Motor neuron (in vitro differentiated cells): ENCODE measurements at regions not wholly inside any gene's neighbourhood (a gene's known extent, or its start where the extent isn't known, plus 50 kb on each side); places are given as distances from the start of the nearest gene placed in this dataset.
A peak's percentile ranks its signal among the peaks of the same experiment; 100 is the strongest.

Experiments used
- ATAC-seq, 8 experiments: fragments of 200-7000 bp; cut with Tn5 transposase; replicated peaks in 6 of 8; 2 replicates each; pipeline ENCODE4 v1.8.0; 2021; ENCODE audit warnings: mild to moderate bottlenecking in 8 of 8, moderate library complexity in 8 of 8
- H3K27ac ChIP-seq, 2 donors: fragments of 250-450 bp; sonication (Bioruptor Pico); 2 replicates each; pipeline ENCODE4 v1.9.0; 2021; ENCODE audit warnings: antibody characterized with exemption in 2 of 2, mild to moderate bottlenecking in 2 of 2, moderate library complexity in 1 of 2
- H3K4me1 ChIP-seq, 2 donors: fragments of 250-450 bp; sonication (Bioruptor Pico); replicated peaks in 1 of 2; 2 replicates each; pipeline ENCODE4 v1.6.1; 2021; ENCODE audit warnings: antibody characterized with exemption in 2 of 2, mild to moderate bottlenecking in 2 of 2, moderate library complexity in 1 of 2
- H3K4me3 ChIP-seq, 5 donors: fragments of 250-450 bp; sonication (Bioruptor Pico); 2 replicates each; pipeline ENCODE4 v1.9.0; 2021; ENCODE audit warnings: antibody characterized with exemption in 5 of 5, mild to moderate bottlenecking in 5 of 5, moderate library complexity in 4 of 5
- WGBS, 10 experiments: fragments of 450-650 bp; shearing (Covaris generic); methylation state at CpG; one replicate each; pipeline ENCODE4 v1.0.0; 2022; 5-methylcytosine and 5-hydroxymethylcytosine counted together
- in situ Hi-C, 9 experiments: fragments of 400-800 bp; cut with MboI; loops; one replicate each; pipeline ENCODE4 v1.15.0; 2021; ENCODE audit warnings: low sequenced_read_pairs in 9 of 9, low pct_unique_long_range_greater_than_20kb in 2 of 9; ENCODE audit not compliant: unreplicated experiment in 9 of 9

GRCh38 chr7:85669225-85669624, 482.4 kb upstream of the SEMA3D start:
- ATAC-seq, result no peak
- no peaks in the 10 kb centered on the region for H3K4me1 ChIP-seq
- in situ Hi-C loops, result no loop called here
- H3K4me3 ChIP-seq, result no peak overlapping the region
- no peak overlapping the region for H3K27ac ChIP-seq
- WGBS, 10 experiments, result 46 to 100% (median 84%) methylated on average over 1 to 3 of the region's 3 CpGs

- H3K27ac ChIP-seq, result no peak overlapping the region
- no peaks in the 10 kb centered on the region for H3K4me1 ChIP-seq
- ATAC-seq, result no peak
- H3K4me3 ChIP-seq, result no peak overlapping the region
- WGBS, 10 experiments, result 84 to 100% (median 100%) methylated on average over 1 to 2 of the region's 2 CpGs; no CpG with 5 or more reads in 1 of the 10 experiments
- in situ Hi-C loops, result no loop called here
Measured at GRCh38 chr7:85664341-85664740, 477.5 kb upstream of the SEMA3D start.

GRCh38 chr7:85659364-85659763, 472.5 kb upstream of the SEMA3D start:
- Histone ChIP-seq H3K4me1 (no peaks in the 10 kb centered on the region), H3K27ac (no peak overlapping the region), H3K4me3 (no peak overlapping the region)
- ATAC-seq, result no peak
- in situ Hi-C loops, result no loop called here

DNA sequence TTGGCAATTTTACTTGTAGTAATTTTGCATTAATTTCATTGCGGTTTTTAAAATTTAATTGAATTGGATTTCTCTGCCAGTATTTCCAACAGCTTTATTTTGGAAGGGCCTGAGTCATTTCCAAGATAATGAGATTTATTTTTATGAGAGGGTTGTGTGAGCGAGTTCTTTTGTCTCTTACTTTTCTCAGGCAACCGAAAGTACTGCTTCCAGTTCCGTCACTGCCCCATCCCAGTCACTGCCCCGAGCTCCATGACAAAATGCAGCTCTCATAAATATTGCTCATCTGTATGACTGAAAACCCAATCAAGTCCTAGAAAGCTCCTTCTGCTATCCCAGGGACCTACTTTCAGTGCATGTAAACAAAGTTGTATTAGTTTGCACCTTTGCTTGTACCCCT, 468.4 kb upstream of the SEMA3D start:
- H3K4me3 ChIP-seq, result no peak overlapping the region
- no peaks in the 10 kb centered on the region for H3K4me1 ChIP-seq
- no peak for ATAC-seq
- 82 to 96% (median 86%) methylated on average over 3 to 5 of the region's 5 CpGs for WGBS, 10 experiments
- no peak overlapping the region for H3K27ac ChIP-seq
- in situ Hi-C loops, result no loop called here

DNA sequence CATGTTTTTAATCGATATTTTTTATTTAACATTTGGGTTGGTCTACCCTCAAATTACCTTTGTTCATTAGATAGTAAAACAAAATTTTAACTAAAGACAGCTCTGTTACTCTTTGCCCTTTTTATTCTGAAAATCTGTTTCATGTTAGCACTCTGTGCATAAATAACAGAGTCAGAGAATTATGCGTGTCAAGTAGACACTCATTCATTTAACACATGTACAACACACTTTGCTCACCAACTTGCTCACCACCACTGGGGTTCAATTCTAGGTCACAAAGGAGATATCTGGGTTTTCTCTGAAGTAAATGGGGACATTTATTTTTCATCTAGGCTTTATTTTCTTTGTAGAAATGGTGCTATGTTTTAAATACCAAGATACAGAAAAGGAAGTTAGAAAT, 457.4 kb upstream of the SEMA3D start:
- 0 to 100% (median 85%) methylated on average over 1 to 2 of the region's 2 CpGs; no CpG with 5 or more reads in 1 of the 10 experiments for WGBS, 10 experiments
- no peak overlapping the region for H3K27ac ChIP-seq
- ATAC-seq, result peak in 2 of 8 experiments; percentile 42 to 54
- no peaks in the 10 kb centered on the region for H3K4me1 ChIP-seq
- H3K4me3 ChIP-seq, result no peak overlapping the region
- in situ Hi-C loops, result no loop called here

DNA sequence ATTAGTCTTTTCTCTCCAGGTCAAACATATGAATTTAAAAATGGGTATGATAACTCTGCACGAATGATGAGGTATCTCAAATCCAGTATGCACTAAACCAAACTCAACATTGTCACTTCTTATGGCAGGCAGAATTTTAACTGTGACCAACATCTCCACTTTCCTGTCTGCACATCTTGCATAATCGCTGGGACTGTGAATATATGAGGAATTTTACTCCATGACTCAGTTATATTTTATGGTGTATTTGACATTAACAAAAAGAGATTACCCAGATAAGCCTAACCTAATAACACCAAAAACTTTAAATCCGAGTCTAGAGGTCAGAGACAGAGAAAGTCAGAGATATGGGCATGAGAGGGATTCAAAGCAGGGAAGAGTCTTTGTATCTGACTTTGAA, 454.5 kb upstream of the SEMA3D start:
- no peaks in the 10 kb centered on the region for H3K4me1 ChIP-seq
- H3K27ac ChIP-seq, result no peak overlapping the region
- no peak for ATAC-seq
- in situ Hi-C loops, result no loop called here
- 48 to 100% (median 88%) methylated on average over 2 to 3 of the region's 3 CpGs; no CpG with 5 or more reads in 2 of the 10 experiments for WGBS, 10 experiments
- H3K4me3 ChIP-seq, result no peak overlapping the region

DNA sequence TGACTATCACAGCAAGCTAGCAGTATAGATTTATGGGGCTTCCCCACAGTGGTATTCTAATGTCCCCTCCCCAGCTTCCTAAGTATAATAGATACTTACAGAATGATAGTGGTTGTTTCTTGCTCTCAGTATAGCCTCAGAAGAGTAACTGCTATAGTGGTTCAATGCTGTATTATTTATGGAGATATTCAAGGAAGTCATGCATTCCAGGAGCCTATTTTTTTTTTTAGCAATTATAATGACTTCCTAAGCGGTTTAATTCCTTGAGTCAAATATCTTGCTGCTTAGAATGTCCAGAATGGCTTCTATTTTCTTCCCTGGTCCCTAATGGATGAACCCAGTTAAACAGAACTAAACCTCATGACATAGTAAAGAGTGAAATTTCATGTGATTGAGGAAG, 451.5 kb upstream of the SEMA3D start:
- in situ Hi-C loops, result no loop called here
- WGBS, 10 experiments, result 0 to 100% (median 80%) methylated on average over 1 of the region's 1 CpG; no CpG with 5 or more reads in 1 of the 10 experiments

GRCh38 chr7:85634951-85635350, 448.1 kb upstream of the SEMA3D start:
- 0 to 90% (median 60%) methylated on average over 1 to 2 of the region's 2 CpGs; no CpG with 5 or more reads in 1 of the 10 experiments for WGBS, 10 experiments

More for the DNA sequence above, 451.5 kb upstream of the SEMA3D start:
- Histone ChIP-seq H3K27ac (no peak overlapping the region), H3K4me1 (no peaks in the 10 kb centered on the region), H3K4me3 (no peak overlapping the region)
- peak in 2 of 8 experiments; percentile 55 to 65 for ATAC-seq

GRCh38 chr7:85630904-85631600, 444.2 kb upstream of the SEMA3D start:
- H3K4me3 ChIP-seq, result no peak overlapping the region
- in situ Hi-C loops, result no loop called here
- H3K4me1 ChIP-seq, result peaks cover 0 to 4% of the 10 kb centered on the region in 2 donors
- H3K27ac ChIP-seq, result no peak overlapping the region
- 0 to 100% (median 63%) methylated on average over 1 of the region's 1 CpG; no CpG with 5 or more reads in 1 of the 10 experiments for WGBS, 10 experiments
- ATAC-seq, result peak in 5 of 8 experiments; percentile 67 to 99 (median 82)

More at GRCh38 chr7:85634951-85635350, 448.1 kb upstream of the SEMA3D start:
- no peak overlapping the region for H3K4me3 ChIP-seq
- in situ Hi-C loops, result no loop called here
- peaks cover 0 to 4% of the 10 kb centered on the region in 2 donors for H3K4me1 ChIP-seq
- H3K27ac ChIP-seq, result no peak overlapping the region
- ATAC-seq, result no peak

DNA sequence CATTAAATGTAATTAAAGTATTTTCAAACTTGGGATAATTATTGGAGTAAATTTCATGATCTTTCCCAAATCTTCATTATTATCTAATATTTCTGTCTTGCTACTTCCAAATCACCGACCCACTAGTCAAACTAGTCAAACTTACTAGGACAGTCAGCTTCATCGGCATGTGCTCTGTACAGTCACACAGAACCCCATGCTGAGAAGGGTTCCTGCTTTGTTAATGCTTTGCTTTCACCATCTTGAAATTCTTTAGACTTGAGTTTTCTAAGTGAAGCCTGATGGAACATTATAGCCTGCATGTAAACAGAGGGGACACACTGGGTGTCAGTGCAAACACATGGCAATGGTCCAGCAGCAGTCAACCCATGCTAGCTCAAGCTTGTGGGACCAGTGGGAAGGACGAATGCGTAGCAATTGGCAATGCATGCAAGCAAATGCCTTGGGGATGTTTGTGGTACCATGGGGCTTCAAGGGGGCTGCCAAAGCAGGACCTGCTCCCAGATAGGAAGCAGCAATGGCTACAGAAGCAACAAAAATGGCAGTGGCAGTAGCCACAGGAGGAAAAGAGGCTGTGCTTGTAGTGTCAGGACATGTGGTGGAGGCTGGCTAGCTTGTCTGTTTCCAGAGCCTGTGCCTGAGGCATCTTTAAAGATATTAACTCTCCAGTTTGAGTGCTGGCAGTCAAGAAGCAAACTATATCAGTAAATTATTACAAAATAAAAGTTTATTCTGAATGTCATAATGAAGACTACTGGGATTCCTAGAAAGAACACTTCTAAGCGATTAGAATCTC, 441.1 kb upstream of the SEMA3D start:
- ATAC-seq, result no peak
- Histone ChIP-seq H3K27ac (no peak overlapping the region), H3K4me1 (peaks cover 0 to 4% of the 10 kb centered on the region in 2 donors), H3K4me3 (no peak overlapping the region)
- in situ Hi-C loops, result no loop called here
- WGBS, 10 experiments, result 14 to 100% (median 96%) methylated on average over 2 to 5 of the region's 5 CpGs; no CpG with 5 or more reads in 1 of the 10 experiments

GRCh38 chr7:85622059-85622458, 435.2 kb upstream of the SEMA3D start:
- H3K4me3 ChIP-seq, result no peak overlapping the region
- in situ Hi-C loops, result no loop called here
- ATAC-seq, result no peak
- H3K27ac ChIP-seq, result no peak overlapping the region
- WGBS, 10 experiments, result 67 to 100% (median 95%) methylated on average over 1 of the region's 1 CpG; no CpG with 5 or more reads in 2 of the 10 experiments
- no peaks in the 10 kb centered on the region for H3K4me1 ChIP-seq

- ATAC-seq, result peak in 1 of 8 experiments; percentile 22
- in situ Hi-C loops, result no loop called here
- 17 to 95% (median 77%) methylated on average over 2 to 3 of the region's 3 CpGs for WGBS, 10 experiments
- H3K4me3 ChIP-seq, result no peak overlapping the region
- no peaks in the 10 kb centered on the region for H3K4me1 ChIP-seq
- no peak overlapping the region for H3K27ac ChIP-seq
Measured at GRCh38 chr7:85620936-85621685, 434.3 kb upstream of the SEMA3D start.

GRCh38 chr7:85619236-85619635, 432.4 kb upstream of the SEMA3D start:
- in situ Hi-C loops, result no loop called here
- ATAC-seq, result peak in 1 of 8 experiments; percentile 51
- H3K4me1 ChIP-seq, result no peaks in the 10 kb centered on the region
- H3K4me3 ChIP-seq, result no peak overlapping the region
- WGBS, 10 experiments, result 29 to 100% (median 60%) methylated on average over 1 of the region's 1 CpG; no CpG with 5 or more reads in 3 of the 10 experiments
- H3K27ac ChIP-seq, result no peak overlapping the region
